DND-41 (cell line): ENCODE measurements at regions not wholly inside any gene's neighbourhood (a gene's known extent, or its start where the extent isn't known, plus 50 kb on each side); places are given as distances from the start of the nearest gene placed in this dataset.

ENCODE experiments used
- CTCF ChIP-seq: IDR thresholded peaks from 2 replicates; pipeline ENCODE4 v1.5.1; 2012; ENCODE audit warnings: borderline replicate concordance, low read length, moderate library complexity, mild to moderate bottlenecking; ENCODE audit not compliant: poor library complexity, severe bottlenecking; ENCODE audit errors: extremely low read depth
- EZH2 ChIP-seq: IDR thresholded peaks from 3 replicates; pipeline ENCODE4 v1.6.1; 2012; ENCODE audit warnings: borderline replicate concordance, low read depth, mild to moderate bottlenecking, moderate library complexity, low read length, inconsistent platforms; ENCODE audit not compliant: severe bottlenecking

DNA sequence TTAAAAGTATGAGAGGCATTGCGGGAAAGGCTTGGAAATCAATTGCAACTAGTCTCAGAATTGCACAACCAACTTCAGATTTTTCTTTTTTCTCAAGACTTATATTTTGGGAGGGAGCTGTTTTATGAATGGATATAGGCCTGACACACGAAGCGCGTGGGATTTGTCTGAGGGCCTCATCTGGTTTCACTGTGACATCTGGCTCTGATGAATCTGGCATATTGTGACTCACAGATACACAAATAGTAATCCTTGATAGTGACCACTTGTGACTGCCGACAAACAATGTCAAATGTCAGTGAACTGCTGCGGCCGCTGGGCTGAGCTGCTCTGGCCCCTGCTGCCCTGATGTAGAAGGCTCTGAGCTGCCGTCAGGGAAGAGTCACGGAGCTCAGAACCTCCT lies 655.1 kb downstream of the INHBA start:
- TF ChIP-seq CTCF: no peak
- TF ChIP-seq EZH2: no peak
